BLaER1 (cell line): ENCODE measurements at regions not wholly inside any gene's neighbourhood (a gene's known extent, or its start where the extent isn't known, plus 50 kb on each side); places are given as distances from the start of the nearest gene placed in this dataset.

Experiments used
- H3K27ac ChIP-seq: shearing (Covaris generic); formaldehyde crosslinking; 2 replicates; pipeline ENCODE4 v1.8.1; 2022
- H3K27me3 ChIP-seq: shearing (Covaris generic); formaldehyde crosslinking; 2 replicates; pipeline ENCODE4 v1.8.1; 2022
- H3K36me3 ChIP-seq: shearing (Covaris generic); formaldehyde crosslinking; 2 replicates; pipeline ENCODE4 v1.8.1; 2022
- H3K4me1 ChIP-seq: shearing (Covaris generic); formaldehyde crosslinking; 2 replicates; pipeline ENCODE4 v1.8.1; 2022
- H3K4me2 ChIP-seq: shearing (Covaris generic); formaldehyde crosslinking; 2 replicates; pipeline ENCODE4 v1.8.1; 2022
- H3K4me3 ChIP-seq: shearing (Covaris generic); formaldehyde crosslinking; 2 replicates; pipeline ENCODE4 v1.8.1; 2022
- H3K9ac ChIP-seq: shearing (Covaris generic); formaldehyde crosslinking; 2 replicates; pipeline ENCODE4 v1.8.1; 2022
- H3K9me3 ChIP-seq: shearing (Covaris generic); formaldehyde crosslinking; 2 replicates; pipeline ENCODE4 v1.8.1; 2022
- H4K20me1 ChIP-seq: shearing (Covaris generic); formaldehyde crosslinking; 2 replicates; pipeline ENCODE4 v1.8.1; 2022
- Cebpa-rat ChIP-seq: shearing (Covaris generic); IDR thresholded peaks from 2 replicates; pipeline ENCODE4 v1.8.1; 2022

- H3K9me3 ChIP-seq: no peaks in the 10 kb centered on the region
These were observed 72.9 kb upstream of the CCL2 start for GRCh38 chr17:34182036-34182803.

GRCh38 chr17:34195987-34196386, 59.1 kb upstream of the CCL2 start:
- Histone ChIP-seq H4K20me1 (no peaks in the 10 kb centered on the region), H3K4me2 (no peak overlapping the region), H3K4me1 (peaks cover 15% of the 10 kb centered on the region), H3K27me3 (no peaks in the 10 kb centered on the region), H3K9me3 (no peaks in the 10 kb centered on the region), H3K36me3 (no peaks in the 10 kb centered on the region), H3K9ac (no peak overlapping the region), H3K4me3 (no peak overlapping the region), H3K27ac (no peak overlapping the region)
- no peak for TF ChIP-seq Cebpa-rat

More at GRCh38 chr17:34182036-34182803, 72.9 kb upstream of the CCL2 start:
- Histone ChIP-seq H3K4me1 (peaks cover 21% of the 10 kb centered on the region), H3K36me3 (no peaks in the 10 kb centered on the region), H4K20me1 (no peaks in the 10 kb centered on the region), H3K27ac (no peak overlapping the region), H3K4me3 (no peak overlapping the region), H3K9ac (no peak overlapping the region), H3K27me3 (no peaks in the 10 kb centered on the region), H3K4me2 (peak overlapping the region; percentile 2; the same call in 1 of the 2 replicates)
- TF ChIP-seq Cebpa-rat: no peak

- no peaks in the 10 kb centered on the region; the same call in 1 of the 2 replicates for H3K9me3 ChIP-seq
- H4K20me1 ChIP-seq: no peaks in the 10 kb centered on the region
- H3K27me3 ChIP-seq: no peaks in the 10 kb centered on the region
- TF ChIP-seq Cebpa-rat: no peak
- no peak overlapping the region for H3K27ac ChIP-seq
- H3K36me3 ChIP-seq: no peaks in the 10 kb centered on the region
- H3K4me3 ChIP-seq: no peak overlapping the region
- H3K4me1 ChIP-seq: peaks cover 34% of the 10 kb centered on the region
- H3K4me2 ChIP-seq: no peak overlapping the region
- H3K9ac ChIP-seq: no peak overlapping the region
These were observed 56.6 kb upstream of the CCL2 start for GRCh38 chr17:34198519-34198918.

- no peak for TF ChIP-seq Cebpa-rat
- Histone ChIP-seq H4K20me1 (no peaks in the 10 kb centered on the region), H3K9ac (no peak overlapping the region), H3K4me2 (no peak overlapping the region), H3K4me3 (no peak overlapping the region), H3K27me3 (no peaks in the 10 kb centered on the region), H3K9me3 (no peaks in the 10 kb centered on the region; the same call in 1 of the 2 replicates), H3K27ac (no peak overlapping the region), H3K4me1 (peaks cover 34% of the 10 kb centered on the region), H3K36me3 (no peaks in the 10 kb centered on the region)
These were observed 55.6 kb upstream of the CCL2 start for GRCh38 chr17:34199454-34199853.

GRCh38 chr17:34199932-34200534, 55.1 kb upstream of the CCL2 start:
- H3K36me3 ChIP-seq: no peaks in the 10 kb centered on the region
- no peak overlapping the region for H3K4me3 ChIP-seq
- no peaks in the 10 kb centered on the region; the same call in 1 of the 2 replicates for H3K9me3 ChIP-seq
- H4K20me1 ChIP-seq: no peaks in the 10 kb centered on the region
- H3K9ac ChIP-seq: no peak overlapping the region
- TF ChIP-seq Cebpa-rat: no peak
- H3K27ac ChIP-seq: no peak overlapping the region
- H3K27me3 ChIP-seq: no peaks in the 10 kb centered on the region
- H3K4me1 ChIP-seq: peaks cover 34% of the 10 kb centered on the region
- H3K4me2 ChIP-seq: peak overlapping the region; percentile 77

GRCh38 chr17:34201225-34201624, 53.9 kb upstream of the CCL2 start:
- H3K4me1 ChIP-seq: peaks cover 39% of the 10 kb centered on the region
- H3K36me3 ChIP-seq: no peaks in the 10 kb centered on the region
- H4K20me1 ChIP-seq: no peaks in the 10 kb centered on the region
- peak overlapping the region; percentile 77 for H3K4me2 ChIP-seq
- H3K4me3 ChIP-seq: 0 out of 2 replicates have a peak overlapping the region, but pooled peaks have one; percentile 1
- no peak overlapping the region for H3K9ac ChIP-seq
- peak overlapping the region; percentile 21; the same call in 1 of the 2 replicates for H3K27ac ChIP-seq
- no peaks in the 10 kb centered on the region; the same call in 1 of the 2 replicates for H3K9me3 ChIP-seq
- no peaks in the 10 kb centered on the region for H3K27me3 ChIP-seq
- TF ChIP-seq Cebpa-rat: no peak

GRCh38 chr17:34201767-34202166, 53.3 kb upstream of the CCL2 start:
- Histone ChIP-seq H3K9me3 (no peaks in the 10 kb centered on the region; the same call in 1 of the 2 replicates), H3K36me3 (no peaks in the 10 kb centered on the region), H3K27me3 (no peaks in the 10 kb centered on the region), H3K4me1 (peaks cover 41% of the 10 kb centered on the region), H3K4me2 (peak overlapping the region; percentile 77), H3K4me3 (no peak overlapping the region), H3K27ac (no peak overlapping the region), H3K9ac (no peak overlapping the region), H4K20me1 (no peaks in the 10 kb centered on the region)
- no peak for TF ChIP-seq Cebpa-rat

GRCh38 chr17:34203018-34203638, 52.0 kb upstream of the CCL2 start:
- H3K36me3 ChIP-seq: no peaks in the 10 kb centered on the region
- no peak overlapping the region for H3K4me2 ChIP-seq
- H3K9me3 ChIP-seq: peaks cover 7% of the 10 kb centered on the region
- no peak overlapping the region for H3K27ac ChIP-seq
- no peak overlapping the region for H3K9ac ChIP-seq
- peaks cover 41% of the 10 kb centered on the region for H3K4me1 ChIP-seq
- no peaks in the 10 kb centered on the region for H4K20me1 ChIP-seq
- TF ChIP-seq Cebpa-rat: no peak
- H3K27me3 ChIP-seq: no peaks in the 10 kb centered on the region
- H3K4me3 ChIP-seq: no peak overlapping the region

- H4K20me1 ChIP-seq: no peaks in the 10 kb centered on the region
- H3K4me3 ChIP-seq: no peak overlapping the region
- H3K4me1 ChIP-seq: peaks cover 41% of the 10 kb centered on the region
- no peak for TF ChIP-seq Cebpa-rat
- no peak overlapping the region for H3K9ac ChIP-seq
- H3K36me3 ChIP-seq: no peaks in the 10 kb centered on the region
- H3K27ac ChIP-seq: no peak overlapping the region
- H3K27me3 ChIP-seq: no peaks in the 10 kb centered on the region
- no peak overlapping the region for H3K4me2 ChIP-seq
- peaks cover 18% of the 10 kb centered on the region for H3K9me3 ChIP-seq
These were observed 50.7 kb upstream of the CCL2 start for GRCh38 chr17:34204402-34204801.
